GM21367 (cell line): ENCODE measurements at regions not wholly inside any gene's neighbourhood (a gene's known extent, or its start where the extent isn't known, plus 50 kb on each side); places are given as distances from the start of the nearest gene placed in this dataset.
A peak's percentile ranks its signal among the peaks of the same experiment; 100 is the strongest.
"Not testable (repeated sequence)": the region's sequence is repeated elsewhere in the genome, so short reads cannot be mapped to it uniquely, and the experiment has no call there.

Experiments
- ATAC-seq: cut with Tn5 transposase; IDR thresholded peaks from one replicate; pipeline ENCODE4 v1.9.1; 2021; ENCODE audit not compliant: unreplicated experiment

DNA sequence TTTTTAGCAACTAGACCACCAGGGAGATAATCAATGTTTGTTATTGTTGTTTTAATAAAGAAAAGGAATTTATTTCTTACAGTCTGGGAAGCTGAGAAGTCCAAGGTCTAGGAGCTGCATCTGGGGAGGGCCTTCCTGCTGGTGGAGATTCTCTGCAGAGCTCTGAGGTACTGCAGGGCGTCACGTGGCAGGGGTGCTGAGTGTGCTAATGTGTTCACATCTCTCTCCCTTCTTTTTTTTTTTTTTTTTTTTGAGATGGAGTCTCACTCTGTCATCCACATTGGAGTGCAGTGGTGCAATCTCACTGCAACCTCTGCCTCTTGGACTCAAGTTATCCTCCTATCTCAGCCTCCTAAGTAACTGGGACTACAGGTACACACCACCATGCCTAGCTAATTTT lies 150.9 kb upstream of the TRIM24 start:
- ATAC-seq = no peak

- ATAC-seq = no peak
Measured at GRCh38 chr7:138313829-138314178, 146.3 kb upstream of the TRIM24 start.

- peak; percentile 70 for ATAC-seq
Measured at GRCh38 chr7:138316421-138317043, 143.5 kb upstream of the TRIM24 start.

DNA sequence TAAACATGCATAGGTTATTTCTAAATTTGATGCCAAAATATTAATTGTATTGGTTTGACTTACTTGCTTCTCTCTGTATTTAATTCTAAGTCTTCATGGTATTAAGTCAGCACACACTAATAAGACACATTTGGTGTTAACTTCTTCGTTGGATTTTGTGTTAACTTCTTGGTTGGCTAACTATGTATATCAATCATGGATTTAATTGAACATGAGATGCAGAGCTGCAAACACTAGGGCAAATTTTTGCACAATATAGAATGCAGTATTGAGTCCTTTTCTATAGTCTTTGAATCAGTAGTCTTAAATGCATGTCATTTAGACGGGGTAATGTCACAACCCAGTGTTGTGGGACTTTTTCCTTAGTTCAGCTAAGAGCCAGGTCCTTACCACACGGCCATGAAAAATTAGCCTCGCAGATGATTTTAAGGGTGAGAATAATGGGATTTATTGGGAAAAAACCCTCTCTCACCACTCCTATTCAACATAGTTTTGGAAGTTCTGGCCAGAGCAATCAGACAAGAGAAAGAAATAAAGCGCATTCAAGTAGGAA lies 142.9 kb upstream of the TRIM24 start:
- ATAC-seq = no peak

- ATAC-seq = no peak
Measured at GRCh38 chr7:138324941-138325340, 135.1 kb upstream of the TRIM24 start.

- ATAC-seq = no peak
Measured at GRCh38 chr7:138325434-138325833, 134.6 kb upstream of the TRIM24 start.

- no peak for ATAC-seq
Measured at GRCh38 chr7:138328215-138328614, 131.8 kb upstream of the TRIM24 start.

DNA sequence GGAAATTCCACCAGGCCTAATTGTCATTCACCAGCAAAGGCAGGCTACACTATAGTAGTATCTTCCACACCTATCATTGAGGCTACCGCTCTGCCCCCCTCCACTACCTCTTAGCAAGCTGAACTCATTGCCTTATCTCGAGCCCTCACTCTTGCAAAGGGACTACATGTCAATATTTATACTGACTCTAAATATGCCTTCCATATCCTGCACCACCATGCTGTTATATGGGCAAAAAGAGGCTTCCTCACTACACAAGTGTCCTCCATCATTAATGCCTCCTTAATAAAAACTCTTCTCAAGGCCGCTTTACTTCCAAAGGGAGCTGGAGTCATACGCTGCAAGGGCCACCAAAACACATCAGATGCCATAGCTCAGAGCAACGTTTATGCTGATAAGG lies 127.2 kb upstream of the TRIM24 start:
- not testable (repeated sequence) for ATAC-seq

DNA sequence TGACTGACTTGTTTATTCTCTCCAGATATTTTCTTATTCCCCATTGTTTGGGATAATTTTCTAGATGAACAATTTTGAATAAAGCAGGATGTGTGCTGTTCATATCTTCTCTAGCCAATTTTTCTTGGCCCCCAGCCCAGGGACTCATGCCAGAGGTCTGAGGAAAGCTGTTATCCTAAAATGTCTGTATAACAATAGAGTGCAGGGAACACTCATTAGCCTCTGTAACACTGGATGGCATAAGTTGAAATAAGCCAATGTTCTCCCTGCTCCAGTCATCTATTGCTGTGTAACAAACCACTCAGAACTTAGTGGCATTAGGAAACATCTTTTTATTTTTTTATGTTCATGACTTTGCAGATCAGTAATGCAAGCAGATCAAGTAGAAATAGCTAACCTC lies 121.7 kb upstream of the TRIM24 start:
- no peak for ATAC-seq

DNA sequence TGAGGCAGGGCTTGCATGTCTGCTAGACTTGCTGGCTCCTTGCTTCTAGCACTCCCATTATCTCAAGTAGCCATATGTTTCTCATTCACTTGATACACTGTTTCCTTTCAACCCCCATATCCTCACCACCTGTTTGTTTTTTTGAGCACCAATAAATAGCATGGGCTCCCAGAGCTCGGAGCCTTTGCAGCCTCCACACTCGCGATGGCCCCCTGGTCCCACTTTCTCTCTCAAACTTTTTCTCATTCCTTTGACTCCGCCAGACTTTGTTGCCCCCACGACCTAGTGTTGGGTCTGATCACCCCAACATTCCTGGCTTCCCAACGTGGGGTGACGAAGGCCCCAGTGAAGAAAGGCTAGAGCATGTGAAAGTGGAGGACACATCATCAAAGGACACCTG lies 120.8 kb upstream of the TRIM24 start:
- ATAC-seq = not testable (repeated sequence)

- no peak for ATAC-seq
Measured at GRCh38 chr7:138342990-138343389, 117.1 kb upstream of the TRIM24 start.

- ATAC-seq = no peak
Measured at GRCh38 chr7:138345567-138345966, 114.5 kb upstream of the TRIM24 start.

DNA sequence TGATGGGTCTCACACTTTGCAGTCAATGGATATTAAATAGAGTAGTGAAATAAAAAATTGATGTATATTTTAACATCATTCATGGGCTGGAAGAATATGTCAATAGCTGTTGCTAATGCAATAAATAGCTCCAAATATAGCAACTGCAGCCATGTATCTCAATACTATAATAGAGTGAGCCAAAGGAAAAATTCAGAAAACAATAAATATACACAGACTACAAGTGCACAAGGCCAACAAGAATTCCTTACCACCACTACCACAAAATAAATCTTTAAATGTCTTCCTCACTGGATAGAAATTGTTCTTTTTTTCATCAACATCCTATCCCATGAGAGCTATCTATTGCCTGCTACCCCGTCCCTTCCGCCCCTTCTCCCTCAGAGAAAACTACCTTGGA lies 113.1 kb upstream of the TRIM24 start:
- no peak for ATAC-seq

DNA sequence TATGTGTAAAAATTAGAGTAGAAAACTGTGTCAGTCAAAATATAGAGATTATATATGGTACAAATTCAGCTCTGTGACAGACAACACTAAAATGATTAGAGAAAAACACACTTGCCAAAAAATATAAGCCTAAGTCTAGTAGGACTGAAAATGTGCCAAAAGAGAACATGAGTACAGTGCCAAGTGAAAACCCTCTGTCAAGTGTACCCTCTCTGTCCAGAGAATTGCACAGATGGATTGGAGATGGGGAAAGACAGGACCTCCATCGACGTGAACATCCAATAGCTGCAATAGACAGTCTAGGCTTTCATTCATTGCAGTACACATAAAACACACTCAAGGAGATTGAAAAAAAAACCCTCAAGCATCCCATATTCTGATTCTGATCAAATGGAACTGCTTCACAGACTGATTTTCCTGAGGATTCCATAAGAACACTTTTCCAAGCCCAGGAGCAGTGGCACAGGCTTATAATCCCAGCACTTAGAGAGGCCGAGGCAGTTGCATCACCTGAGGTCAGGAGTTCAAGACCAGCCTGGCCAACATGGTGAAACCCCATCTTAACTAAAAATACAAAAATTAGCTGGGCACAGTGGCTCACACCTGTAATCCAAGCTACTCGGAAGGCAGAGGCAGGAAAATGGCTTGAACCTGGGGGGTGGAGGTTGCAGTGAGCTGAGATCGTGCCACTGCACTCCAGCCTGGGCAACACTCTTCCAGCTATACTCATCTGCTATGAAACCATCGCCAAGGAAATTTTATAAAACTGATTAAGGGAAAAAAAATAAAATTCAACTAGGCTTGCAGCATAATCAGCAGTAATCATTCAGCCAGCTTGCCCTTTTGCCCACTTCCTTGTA lies 110.0 kb upstream of the TRIM24 start:
- ATAC-seq = no peak

DNA sequence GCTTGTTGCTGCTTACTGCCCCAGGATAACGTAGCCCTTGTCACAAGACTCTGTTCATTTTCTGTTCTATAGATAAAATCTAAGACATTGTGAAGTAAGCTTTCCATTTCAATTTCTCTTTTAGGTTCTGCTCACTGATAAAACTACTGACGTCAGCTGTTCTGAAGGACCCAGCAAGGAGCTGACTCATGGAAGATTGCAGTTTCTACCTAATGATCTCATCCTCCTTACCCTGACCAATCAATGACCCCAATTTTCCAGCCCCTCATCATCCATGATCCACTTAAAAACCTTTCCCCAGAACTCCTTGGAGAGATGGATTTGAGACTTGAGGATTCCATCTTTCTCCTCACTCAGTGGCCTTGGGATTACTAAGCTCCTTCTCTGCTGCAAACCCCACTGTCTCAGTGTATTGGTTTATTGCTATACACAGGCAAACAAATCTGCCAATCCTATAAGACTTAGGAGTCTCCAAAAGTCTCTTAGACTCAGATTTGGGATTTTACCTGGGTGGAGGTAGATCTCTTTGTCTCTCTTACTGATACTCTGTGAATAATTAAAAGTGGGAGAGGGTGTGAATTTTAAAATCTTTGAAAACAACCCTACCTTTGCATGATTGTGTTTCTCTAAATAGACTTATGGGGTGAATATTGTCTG lies 109.2 kb upstream of the TRIM24 start:
- ATAC-seq = no peak

GRCh38 chr7:138352570-138353461 lies 107.2 kb upstream of the TRIM24 start:
- no peak for ATAC-seq

DNA sequence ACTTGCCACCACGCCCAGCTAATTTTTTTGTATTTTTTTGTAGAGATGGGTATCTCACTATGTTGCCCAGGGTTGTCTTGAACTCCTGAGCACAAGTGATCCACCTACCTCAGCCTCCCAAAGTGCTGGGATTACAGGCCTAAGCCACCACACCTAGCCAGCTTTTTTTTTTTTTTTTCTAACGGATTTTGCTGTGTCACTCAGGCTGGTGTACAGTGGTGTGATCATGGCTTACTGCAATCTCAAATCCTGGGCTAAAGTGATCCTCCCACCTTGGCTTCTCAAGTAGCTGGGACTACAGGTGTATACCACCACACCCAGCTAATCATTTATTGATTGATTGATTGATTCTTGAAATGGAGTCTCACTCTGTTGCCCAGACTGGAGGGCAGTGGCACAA lies 106.0 kb upstream of the TRIM24 start:
- no peak for ATAC-seq

DNA sequence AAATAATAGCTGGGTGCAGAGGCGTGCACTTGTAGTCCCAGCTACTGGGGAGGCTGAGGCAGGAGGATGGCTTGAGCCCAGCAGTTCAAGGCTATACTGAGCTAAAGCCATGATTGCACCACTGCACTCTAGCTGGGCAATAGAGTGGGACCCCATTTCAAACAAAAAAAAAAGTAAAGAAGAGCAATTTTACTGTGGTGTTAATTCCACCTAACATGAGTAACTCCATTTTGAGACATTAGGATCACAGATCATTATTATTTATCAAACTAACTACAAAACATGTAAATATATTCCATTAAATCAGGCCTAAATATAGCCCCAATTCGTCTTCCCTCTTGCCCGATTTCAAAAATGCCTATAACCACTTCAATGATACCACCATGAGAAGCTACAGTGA lies 104.8 kb upstream of the TRIM24 start:
- no peak for ATAC-seq

- ATAC-seq = no peak
Measured at GRCh38 chr7:138358850-138359341, 101.2 kb upstream of the TRIM24 start.

DNA sequence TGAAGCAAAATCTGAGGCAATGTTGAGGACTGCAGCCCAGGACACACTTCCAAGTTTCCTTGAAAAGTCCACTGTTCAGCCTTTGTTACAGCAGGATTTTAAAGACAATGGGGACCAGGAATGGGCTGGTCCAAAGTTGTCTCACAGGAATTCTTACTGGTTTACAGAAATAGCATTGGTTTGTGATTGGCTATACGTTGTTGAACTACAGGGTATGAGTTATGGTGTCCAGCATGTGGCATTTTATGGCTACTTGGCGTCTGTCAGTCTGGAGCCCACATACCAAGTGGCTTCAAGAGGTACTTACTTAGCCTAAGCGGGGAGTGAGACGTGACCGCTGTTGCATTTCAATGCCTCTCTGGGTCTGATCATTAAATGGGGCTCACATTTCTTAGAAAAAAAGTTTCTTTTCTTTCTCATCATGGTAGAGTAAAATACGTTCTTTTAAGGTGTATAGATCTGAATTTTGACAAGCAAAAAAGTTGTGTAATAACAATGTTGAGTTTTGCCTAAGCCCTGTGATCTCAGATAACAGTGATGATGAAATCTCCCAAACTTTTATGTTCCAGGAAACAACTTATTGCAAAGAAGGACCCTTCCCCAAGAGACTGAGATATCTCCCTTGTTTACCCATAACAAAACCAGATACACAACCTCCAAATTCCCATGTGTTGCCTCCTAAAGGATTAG lies 100.0 kb upstream of the TRIM24 start:
- no peak for ATAC-seq
